Epithelial cell of proximal tubule (primary cell): ENCODE measurements at regions not wholly inside any gene's neighbourhood (a gene's known extent, or its start where the extent isn't known, plus 50 kb on each side); places are given as distances from the start of the nearest gene placed in this dataset.

Source experiments
- DNase-seq: peaks from one replicate; pipeline ENCODE4 v3.0.0-alpha.2; 2011; ENCODE audit warnings: low read depth
- H3K4me3 ChIP-seq: 2 replicates; pipeline ENCODE4 v1.5.1; 2011; ENCODE audit warnings: low read depth, mild to moderate bottlenecking, low read length
- CTCF ChIP-seq: conservative IDR thresholded peaks from 2 replicates; pipeline ENCODE4 v1.5.1; 2012; ENCODE audit warnings: low read depth, mild to moderate bottlenecking, low read length

- DNase-seq = no peak
Observed at GRCh38 chr10:33880291-33880690, 545.8 kb upstream of the NRP1 start.

DNA sequence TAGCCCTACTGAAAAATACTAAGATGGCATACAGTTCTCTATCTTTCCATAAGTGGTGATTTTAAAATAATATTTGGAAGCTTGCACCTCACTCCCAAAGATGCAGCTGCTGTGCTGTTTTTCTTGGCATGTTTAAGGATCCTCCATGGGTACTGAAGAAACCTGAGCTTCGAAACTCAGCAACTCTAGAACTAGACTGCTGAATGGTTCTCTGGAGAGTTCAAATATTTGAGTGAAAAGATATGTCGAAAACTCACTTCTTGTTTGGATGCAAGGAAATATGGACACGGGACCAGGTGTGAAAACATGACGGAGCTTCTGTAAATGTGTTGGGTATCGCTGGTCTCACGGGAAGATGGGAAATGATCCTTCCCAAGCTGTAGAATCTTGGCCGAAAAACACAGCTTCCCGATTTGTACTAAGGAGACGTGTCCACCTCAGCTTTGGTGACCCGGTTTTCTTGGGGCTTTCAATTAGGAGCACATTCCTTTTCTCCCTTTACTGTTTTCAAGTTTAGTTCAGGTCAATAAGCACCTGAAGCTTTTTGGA, 543.8 kb upstream of the NRP1 start:
- no peak overlapping the region for H3K4me3 ChIP-seq
- no peak for TF ChIP-seq CTCF

More at GRCh38 chr10:33880291-33880690, 545.8 kb upstream of the NRP1 start:
- no peak for TF ChIP-seq CTCF
- no peak overlapping the region for H3K4me3 ChIP-seq

DNA sequence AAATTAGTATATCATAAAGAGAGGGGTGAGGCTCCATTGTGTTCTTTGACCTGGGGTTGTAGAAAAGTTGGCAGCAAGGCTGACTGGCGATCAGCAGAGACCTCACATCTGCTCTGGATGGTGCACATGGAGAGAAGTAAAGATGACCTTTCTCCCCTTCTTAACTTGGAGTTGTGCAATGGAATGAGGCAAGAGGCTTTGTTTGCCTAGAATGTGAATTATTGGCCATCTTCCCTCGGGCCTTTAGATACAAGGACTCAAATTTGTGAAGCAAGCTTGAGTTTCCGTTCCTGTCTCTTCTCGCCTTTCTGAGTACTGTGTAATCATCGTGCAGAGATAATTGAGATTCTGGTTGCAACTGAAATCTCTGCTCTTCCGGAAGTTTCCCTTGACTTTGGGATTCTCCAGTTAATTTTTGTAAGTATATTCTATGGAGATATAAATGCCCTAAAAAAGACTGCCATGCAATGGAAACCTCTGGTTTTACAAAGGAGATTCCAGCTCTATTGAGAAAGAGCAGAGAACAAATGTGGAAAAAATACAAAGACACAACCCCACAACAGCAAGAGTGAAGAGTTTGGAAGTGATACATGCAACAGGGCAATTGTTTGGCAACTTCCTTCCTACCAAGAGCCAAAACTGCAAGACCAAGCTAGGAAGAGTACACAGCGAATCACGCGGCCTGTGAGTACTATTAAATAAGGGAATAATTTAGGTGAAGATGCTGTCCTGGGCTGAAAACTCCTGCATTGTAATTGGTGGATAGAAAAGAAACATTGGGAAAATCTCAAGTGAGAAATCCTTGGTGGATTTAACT, 542.3 kb upstream of the NRP1 start:
- H3K4me3 ChIP-seq = no peak overlapping the region
- TF ChIP-seq CTCF = no peak
- DNase-seq = no peak

More for the DNA sequence above, 543.8 kb upstream of the NRP1 start:
- DNase-seq = no peak

- TF ChIP-seq CTCF = no peak
- H3K4me3 ChIP-seq = no peak overlapping the region
- DNase-seq = no peak
Observed at GRCh38 chr10:33875924-33876583, 541.6 kb upstream of the NRP1 start.

DNA sequence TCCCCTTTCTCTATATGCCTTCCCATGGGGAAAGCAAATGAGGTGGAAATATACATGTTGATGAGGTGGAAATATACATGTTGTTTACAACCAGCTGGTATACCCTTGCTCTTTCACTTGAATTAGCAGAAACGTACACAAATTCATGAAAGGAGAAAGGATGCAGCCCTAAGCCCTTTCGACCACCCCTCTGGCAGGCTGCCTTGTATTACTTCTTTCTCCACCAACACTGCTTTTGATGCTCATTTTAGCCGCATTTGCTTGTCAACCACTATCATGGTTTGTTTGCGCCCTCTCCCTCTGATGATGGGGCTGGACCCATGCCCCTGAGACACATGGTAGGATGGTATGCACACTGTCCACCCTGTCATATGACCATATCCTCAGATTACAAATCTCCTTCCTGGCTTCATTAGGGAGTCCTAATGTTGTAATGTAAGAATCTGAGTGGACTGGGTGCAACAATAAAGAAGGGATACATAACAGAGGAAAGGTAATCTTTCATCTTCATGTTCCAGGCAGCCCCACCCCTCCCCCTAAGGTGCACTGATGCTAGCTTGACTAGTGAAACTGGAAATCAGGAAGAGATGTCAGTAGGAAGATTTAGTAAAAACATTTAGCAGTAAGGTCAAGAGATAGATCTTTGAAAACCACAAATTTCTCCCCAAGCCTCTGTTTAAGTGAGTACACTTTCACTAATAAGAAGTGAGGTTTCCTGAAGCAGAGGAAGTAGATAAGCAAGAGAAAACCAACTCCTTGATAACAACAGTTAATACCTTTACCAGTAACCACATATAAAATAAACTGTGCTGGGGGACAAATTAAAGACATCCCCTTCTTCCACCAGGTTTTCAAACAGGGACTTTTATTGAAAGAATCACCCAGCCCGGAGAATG, 536.8 kb upstream of the NRP1 start:
- TF ChIP-seq CTCF = no peak
- DNase-seq = no peak
- H3K4me3 ChIP-seq = no peak overlapping the region

- H3K4me3 ChIP-seq = no peak overlapping the region
- no peak for TF ChIP-seq CTCF
Observed at GRCh38 chr10:33869481-33869880, 535.0 kb upstream of the NRP1 start.

More at GRCh38 chr10:33869481-33869880, 535.0 kb upstream of the NRP1 start:
- no peak for DNase-seq
